ENCODE measurements at regions not wholly inside any gene's neighbourhood (a gene's known extent, or its start where the extent isn't known, plus 50 kb on each side); places are given as distances from the start of the nearest gene placed in this dataset.

DNA sequence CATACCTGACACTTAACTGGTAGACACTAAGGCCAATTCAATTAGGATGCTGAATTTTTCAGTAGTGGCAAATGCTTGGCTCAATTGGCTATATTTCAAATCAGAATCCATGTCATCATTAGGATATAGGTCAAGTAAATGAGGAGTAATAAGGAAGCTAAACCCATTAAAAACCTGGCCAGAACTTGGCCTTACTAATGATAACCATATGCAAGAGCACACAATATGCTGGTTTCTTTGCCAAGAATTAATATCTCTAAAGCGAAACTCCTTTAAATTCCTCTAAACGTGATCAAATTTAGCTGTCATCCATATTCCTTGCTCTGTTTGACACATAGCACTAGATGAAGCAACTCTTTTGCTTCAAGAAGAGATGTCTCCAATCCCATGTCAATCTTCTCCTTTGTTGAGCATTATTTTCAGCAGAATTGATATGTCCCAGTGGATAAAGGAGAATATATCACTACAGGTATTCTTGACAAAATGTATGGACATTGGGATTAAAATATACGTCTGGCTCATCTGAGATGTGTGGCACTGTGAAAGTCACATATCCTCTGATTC is 206.1 kb upstream of the ANKRD50 start:
- intact Hi-C loops (cut with DNase I), result no loop called here
- DNase-seq (ENCODE audit: low spot score), result no peak

GRCh38 chr4:124915073-124915472 is 202.5 kb upstream of the ANKRD50 start:
- intact Hi-C loops (cut with DNase I), result no loop called here
- no peak for DNase-seq (ENCODE audit: low spot score)

GRCh38 chr4:124913237-124913636 is 200.7 kb upstream of the ANKRD50 start:
- DNase-seq (ENCODE audit: low spot score), result no peak

DNA sequence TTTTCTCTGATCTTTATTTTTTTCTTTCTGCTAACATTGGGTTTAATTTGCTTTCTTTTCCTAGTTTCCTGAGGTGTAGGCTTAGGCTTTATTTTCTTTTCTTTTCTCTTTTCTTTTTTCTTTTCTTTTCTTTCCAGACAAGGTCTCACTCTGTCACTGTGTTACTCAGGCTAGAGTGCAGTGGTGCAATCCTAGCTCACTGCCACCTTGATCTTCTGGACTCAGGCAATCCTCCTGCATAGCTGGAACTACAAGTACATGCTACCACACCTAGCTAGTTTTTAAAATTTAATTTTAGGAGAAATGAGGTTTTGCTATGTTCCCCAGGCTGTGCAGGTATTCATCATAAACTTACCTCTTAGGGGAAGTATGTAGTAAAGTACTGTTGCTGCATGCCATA is 197.8 kb upstream of the ANKRD50 start:
- intact Hi-C loops (cut with DNase I), result no loop called here
- no peak for DNase-seq (ENCODE audit: low spot score)

More at GRCh38 chr4:124913237-124913636, 200.7 kb upstream of the ANKRD50 start:
- intact Hi-C loops (cut with DNase I), result no loop called here

DNA sequence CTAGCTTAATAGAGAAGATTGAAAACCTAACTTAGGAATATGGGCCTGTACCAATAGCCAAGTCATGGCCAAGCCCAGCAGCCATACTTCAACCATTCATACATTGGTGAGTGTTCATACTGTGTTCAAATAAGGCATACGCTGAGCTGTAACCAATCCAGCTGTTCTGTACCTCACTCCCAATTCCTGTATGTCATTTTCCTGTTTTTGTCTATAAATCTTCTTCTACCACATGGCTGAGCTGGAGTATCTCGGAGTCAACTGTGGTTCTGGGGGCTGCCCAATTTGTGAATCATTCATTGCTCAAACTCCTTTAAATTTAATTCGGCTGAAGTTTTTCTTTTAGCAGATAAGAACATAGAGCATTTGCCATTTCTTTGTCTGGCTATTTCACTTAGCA is 195.3 kb upstream of the ANKRD50 start:
- intact Hi-C loops (cut with DNase I), result no loop called here
- no peak for DNase-seq (ENCODE audit: low spot score)

- no peak for DNase-seq (ENCODE audit: low spot score)
- intact Hi-C loops (cut with DNase I), result no loop called here
Observed at GRCh38 chr4:124905441-124905840, 192.9 kb upstream of the ANKRD50 start.

- intact Hi-C loops (cut with DNase I), result no loop called here
- no peak for DNase-seq (ENCODE audit: low spot score)
Observed at GRCh38 chr4:124904723-124905388, 192.3 kb upstream of the ANKRD50 start.

DNA sequence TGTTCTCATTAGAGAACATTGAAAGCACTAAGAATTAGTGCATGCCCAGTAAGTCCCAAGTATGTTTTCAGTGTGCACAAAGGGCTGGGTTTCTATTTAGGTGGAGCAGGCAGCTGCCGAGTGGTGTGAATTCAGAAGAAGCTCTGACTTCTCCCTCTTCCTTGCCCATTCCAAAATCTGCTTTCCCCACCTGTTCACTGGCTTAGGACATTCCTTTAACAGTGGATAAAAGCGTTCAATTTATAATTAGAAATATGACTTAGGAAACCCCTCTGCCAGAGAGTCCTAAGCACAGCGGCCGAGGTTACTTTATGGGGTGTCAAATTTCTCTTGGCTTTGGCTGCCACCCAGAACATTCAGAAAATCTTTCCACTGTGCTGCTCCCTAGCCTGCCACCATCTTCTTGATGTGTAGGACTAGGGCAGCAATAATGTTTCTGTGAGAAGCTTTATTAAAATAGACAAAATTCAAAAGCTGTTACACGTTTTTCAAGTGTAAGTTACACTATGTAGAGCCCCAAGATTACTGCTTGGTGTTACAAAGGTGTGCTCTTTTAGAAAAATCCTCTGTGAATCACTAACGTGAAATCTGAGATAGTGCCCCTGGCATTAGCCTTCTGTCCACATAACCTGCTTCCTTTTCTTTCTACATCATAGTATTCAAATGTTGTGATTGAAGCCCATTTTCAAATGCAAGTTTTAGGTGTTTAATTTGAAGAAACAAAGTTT is 191.6 kb upstream of the ANKRD50 start:
- no peak for DNase-seq (ENCODE audit: low spot score)
- intact Hi-C loops (cut with DNase I), result no loop called here

GRCh38 chr4:124902001-124902515 is 189.5 kb upstream of the ANKRD50 start:
- DNase-seq (ENCODE audit: low spot score), result no peak
- intact Hi-C loops (cut with DNase I), result no loop called here

DNA sequence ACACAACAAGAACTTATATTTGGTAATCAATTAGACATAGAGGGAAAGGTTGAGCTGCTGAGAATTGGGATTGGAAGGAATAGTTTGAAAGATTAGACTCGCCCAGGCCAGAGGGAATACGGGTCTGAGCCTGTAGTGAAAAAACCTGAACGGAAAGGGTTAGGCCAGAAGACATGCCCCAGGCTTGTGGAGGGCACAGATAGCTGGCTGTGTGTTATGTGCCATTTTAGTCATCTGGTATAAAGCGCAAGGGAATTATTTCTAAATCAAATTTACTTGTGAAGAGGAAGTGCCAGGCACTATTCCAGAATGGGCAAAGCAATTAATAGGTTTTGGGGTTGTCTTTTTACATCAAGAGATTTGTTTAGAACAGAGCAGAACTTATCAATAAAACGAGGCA is 187.5 kb upstream of the ANKRD50 start:
- intact Hi-C loops (cut with DNase I), result no loop called here
- no peak for DNase-seq (ENCODE audit: low spot score)

DNA sequence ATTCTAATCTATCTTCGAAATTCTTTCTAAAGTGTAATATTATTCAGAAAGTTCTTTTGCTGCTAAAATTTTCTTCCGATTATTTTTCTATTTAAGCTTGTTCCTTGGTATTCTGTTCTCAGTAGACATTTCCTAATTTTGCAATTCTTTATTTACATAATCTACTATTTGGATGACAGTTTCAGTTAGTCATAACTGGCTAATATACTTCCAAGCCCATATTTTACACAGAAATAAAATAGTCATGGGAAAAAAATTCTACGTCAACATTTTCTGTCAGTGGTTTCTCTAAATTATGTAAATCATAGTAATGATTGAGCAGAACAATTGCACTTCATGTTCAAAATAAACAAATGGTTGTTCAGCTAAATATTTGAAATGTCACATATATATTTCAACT is 178.0 kb upstream of the ANKRD50 start:
- DNase-seq (ENCODE audit: low spot score), result no peak
- intact Hi-C loops (cut with DNase I), result no loop called here

- intact Hi-C loops (cut with DNase I), result no loop called here
- DNase-seq (ENCODE audit: low spot score), result no peak
Observed at GRCh38 chr4:124887739-124888138, 175.2 kb upstream of the ANKRD50 start.

GRCh38 chr4:124884316-124884715 is 171.8 kb upstream of the ANKRD50 start:
- no peak for DNase-seq (ENCODE audit: low spot score)
- intact Hi-C loops (cut with DNase I), result no loop called here

DNA sequence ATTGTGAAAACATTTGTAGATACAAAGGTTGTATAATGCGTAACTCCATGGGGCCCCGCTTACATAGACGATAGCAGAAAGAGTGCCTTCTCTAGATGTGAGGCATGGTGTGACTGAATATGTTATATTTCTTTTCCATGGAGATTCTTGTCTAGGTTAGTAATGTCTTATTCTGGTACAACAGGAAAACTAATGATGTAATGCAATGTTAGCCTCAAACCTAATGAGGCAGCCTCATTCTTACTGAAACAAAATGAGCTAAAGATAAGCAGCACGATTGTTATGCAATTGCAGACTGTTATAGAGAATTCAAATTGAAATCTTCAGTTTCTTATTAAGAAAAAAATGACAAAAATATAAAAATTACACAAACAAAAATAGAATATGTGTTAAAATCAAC is 171.1 kb upstream of the ANKRD50 start:
- intact Hi-C loops (cut with DNase I), result no loop called here
- no peak for DNase-seq (ENCODE audit: low spot score)

DNA sequence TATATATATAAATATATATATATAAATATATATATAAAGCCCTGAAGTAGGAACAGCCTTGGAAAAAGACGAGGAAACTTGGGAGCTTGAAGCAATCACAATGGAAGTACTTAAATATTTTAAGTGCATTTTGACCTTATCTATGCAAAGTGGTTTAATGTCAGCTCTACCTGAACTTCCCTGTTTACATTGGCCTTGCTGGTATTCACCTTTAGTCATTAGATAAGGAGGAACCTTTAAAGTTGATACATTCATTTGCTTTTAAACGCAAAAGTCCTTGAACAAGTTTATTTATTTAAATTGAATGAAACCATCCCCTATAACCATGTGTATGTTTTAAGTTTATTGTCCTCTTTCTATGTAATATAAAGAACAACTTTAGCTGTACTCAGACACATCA is 166.7 kb upstream of the ANKRD50 start:
- DNase-seq (ENCODE audit: low spot score), result no peak
- intact Hi-C loops (cut with DNase I), result no loop called here

DNA sequence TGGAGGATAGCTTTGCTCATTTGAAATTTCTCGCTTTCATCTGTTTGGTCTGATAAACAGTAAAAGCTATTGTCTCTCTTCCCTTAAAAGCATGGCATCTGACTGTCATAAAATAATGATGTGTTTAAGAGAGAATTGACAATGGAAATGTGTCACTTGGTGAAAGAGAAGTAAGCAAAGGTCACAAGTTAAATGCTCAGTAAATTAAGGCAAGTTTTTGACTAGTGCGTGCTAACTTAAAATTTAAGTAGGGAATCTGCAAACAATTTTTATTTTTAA is 161.6 kb upstream of the ANKRD50 start:
- DNase-seq (ENCODE audit: low spot score), result no peak
- intact Hi-C loops (cut with DNase I), result no loop called here

DNA sequence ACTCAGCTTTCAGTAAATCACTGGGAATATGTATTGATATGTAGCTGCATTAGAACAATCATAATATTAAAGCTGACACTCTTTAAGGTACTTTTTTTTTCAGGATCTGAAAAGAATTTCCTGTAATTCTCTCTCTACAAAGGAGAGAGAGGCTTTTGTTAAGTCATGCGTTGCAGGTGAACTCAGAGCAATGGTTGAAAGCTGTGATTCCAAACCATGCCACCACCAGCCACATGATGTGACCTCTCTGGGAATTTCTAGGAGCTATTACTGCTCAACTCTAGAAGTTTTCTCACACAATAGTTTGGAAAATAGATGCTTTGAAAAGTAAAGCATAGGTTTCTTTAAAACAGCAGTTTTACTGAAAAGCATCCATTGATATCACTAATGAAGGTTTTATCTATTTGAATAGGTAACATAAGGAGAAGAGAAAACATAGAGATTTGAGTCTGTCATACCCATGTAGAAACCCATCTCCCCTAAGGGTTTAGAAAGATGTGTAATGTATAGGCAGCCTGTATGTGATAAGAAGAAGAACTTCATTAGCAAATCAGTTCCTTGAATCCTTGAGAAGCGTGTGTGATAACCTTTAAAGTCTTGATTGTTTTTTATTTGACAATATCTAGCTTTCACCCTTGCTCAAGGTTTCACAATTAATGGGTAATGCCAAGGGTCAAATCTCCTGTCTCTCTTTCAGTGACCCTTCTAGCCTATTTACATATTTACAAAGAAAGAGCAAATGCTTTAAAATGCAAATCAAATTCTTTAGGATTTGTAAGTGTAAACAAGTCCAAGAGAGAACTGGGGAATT is 161.0 kb upstream of the ANKRD50 start:
- no peak for DNase-seq (ENCODE audit: low spot score)
- intact Hi-C loops (cut with DNase I), result no loop called here

GRCh38 chr4:124872659-124873058 is 160.1 kb upstream of the ANKRD50 start:
- no peak for DNase-seq (ENCODE audit: low spot score)
- intact Hi-C loops (cut with DNase I), result no loop called here

GRCh38 chr4:124869961-124870495 is 157.5 kb upstream of the ANKRD50 start:
- intact Hi-C loops (cut with DNase I), result no loop called here
- DNase-seq (ENCODE audit: low spot score), result no peak

DNA sequence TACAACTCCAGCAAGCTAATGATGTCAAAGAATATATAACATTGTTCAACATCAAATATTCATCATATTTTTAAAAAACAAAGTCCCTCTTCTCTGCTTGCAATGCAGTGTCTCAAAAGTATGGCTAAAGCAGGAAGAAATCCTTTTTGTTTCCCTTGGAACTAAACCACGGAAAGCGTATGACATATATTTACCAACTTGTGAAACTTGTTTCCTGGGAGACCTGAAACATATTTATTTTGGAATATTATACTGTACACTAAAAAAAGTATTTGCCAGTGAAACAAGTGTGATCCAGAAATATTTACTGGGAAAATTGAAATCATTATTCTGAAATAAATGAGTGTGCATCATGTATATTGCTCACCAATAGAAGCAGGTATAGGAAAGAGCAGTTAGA is 156.0 kb upstream of the ANKRD50 start:
- DNase-seq (ENCODE audit: low spot score), result no peak
- intact Hi-C loops (cut with DNase I), result no loop called here
